Coronary artery (tissue), 2 donors: ENCODE measurements at regions not wholly inside any gene's neighbourhood (a gene's known extent, or its start where the extent isn't known, plus 50 kb on each side); places are given as distances from the start of the nearest gene placed in this dataset.
A peak's percentile ranks its signal among the peaks of the same experiment; 100 is the strongest.
"Not testable (repeated sequence)": the region's sequence is repeated elsewhere in the genome, so short reads cannot be mapped to it uniquely, and the experiment has no call there.

Experiments
- DNase-seq: peaks from one replicate; pipeline ENCODE4 v3.0.0-alpha.2; 2017; ENCODE audit warnings: low spot score
- H3K27ac ChIP-seq, 2 donors: fragments of 200-600 bp; sonication (generic); one replicate each; pipeline ENCODE4 v1.5.1; 2016 to 2019
- H3K4me3 ChIP-seq: fragments of 200-600 bp; sonication (generic); 2 replicates; pipeline ENCODE4 v1.5.1; 2016; ENCODE audit warnings: mild to moderate bottlenecking, moderate library complexity
- TF ChIP-seq, protein P1 (sequence below): fragments of 200-600 bp; sonication (generic); IDR thresholded peaks from one replicate; pipeline ENCODE4 v1.5.1; 2019; ENCODE audit warnings: antibody characterized with exemption

DNA sequence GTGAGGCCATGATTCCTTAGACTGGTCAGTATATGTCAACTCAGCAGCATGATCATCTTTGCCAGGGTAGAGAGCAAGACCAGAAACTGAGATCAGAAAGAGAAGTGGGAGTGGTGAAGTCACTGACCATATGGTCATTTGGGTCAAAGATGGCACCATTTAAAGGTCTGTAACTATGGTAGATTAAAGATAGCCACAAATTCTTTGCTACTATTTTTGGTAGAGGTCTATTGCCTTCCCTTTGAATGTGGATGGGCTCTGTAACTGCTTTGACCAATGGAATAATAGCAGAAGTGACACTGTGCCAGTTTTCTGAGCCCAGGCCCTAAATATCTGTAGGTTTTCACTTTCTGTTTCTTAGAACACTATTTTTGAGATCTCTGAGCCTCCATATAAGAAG, 117.6 kb downstream of the PCSK1 start:
- no peak overlapping the region for H3K27ac ChIP-seq
- DNase-seq = no peak
- no peak overlapping the region for H3K4me3 ChIP-seq
- TF ChIP-seq, protein P1, sequence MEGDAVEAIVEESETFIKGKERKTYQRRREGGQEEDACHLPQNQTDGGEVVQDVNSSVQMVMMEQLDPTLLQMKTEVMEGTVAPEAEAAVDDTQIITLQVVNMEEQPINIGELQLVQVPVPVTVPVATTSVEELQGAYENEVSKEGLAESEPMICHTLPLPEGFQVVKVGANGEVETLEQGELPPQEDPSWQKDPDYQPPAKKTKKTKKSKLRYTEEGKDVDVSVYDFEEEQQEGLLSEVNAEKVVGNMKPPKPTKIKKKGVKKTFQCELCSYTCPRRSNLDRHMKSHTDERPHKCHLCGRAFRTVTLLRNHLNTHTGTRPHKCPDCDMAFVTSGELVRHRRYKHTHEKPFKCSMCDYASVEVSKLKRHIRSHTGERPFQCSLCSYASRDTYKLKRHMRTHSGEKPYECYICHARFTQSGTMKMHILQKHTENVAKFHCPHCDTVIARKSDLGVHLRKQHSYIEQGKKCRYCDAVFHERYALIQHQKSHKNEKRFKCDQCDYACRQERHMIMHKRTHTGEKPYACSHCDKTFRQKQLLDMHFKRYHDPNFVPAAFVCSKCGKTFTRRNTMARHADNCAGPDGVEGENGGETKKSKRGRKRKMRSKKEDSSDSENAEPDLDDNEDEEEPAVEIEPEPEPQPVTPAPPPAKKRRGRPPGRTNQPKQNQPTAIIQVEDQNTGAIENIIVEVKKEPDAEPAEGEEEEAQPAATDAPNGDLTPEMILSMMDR = no peak

GRCh38 chr5:96312383-96312782, 120.7 kb downstream of the PCSK1 start:
- Histone ChIP-seq H3K27ac (no peak overlapping the region), H3K4me3 (no peak overlapping the region)
- DNase-seq = no peak
- TF ChIP-seq, protein P1 = no peak

DNA sequence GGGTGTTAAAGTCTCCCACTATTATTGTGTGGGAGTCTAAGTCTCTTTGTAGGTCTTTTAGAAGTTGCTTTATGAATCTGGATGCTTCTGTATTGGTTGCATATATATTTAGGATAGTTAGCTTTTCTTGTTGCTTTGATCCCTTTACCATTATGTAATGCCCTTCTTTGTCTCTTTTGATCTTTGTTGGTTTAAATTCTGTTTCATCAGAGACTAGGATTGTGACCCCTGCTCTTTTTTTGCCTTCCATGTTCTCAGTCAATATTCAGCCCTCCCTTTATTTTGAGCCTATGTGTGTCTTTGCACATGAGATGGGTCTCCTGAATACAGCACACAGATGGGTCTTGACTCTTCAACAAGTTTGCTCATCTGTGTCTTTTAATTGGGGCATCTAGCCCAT, 126.0 kb downstream of the PCSK1 start:
- DNase-seq, H3K4me3 ChIP-seq, H3K27ac ChIP-seq: not testable (repeated sequence)

DNA sequence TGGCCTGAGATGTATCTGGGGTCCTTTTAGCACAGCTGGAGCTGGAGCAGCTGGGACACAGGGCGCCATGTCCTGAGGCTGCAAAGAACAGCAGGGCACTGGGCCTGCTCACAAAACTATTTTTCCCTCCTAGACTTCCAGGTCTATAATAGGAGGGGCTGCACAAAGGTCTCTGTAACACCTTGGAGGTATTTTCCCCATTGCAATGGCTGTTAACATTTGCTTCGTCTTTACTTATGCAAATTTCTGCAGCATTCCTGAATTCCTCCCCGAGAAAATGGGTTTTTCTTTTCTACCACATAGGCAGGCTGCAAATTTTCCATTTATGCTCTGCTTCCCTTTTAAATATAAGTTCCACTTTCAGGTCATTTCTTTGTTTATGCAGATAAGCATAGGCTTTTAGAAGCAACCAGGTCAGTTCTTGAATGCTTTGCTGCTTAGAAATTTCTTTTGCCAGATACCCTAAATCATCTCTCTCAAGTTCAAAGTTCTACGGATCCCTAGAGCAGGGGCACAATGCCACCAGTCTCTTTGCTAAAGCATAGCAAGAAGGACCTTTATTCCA, 130.8 kb downstream of the PCSK1 start:
- no peak overlapping the region for H3K27ac ChIP-seq
- H3K4me3 ChIP-seq = no peak overlapping the region
- TF ChIP-seq, protein P1 = no peak
- DNase-seq = no peak

- Histone ChIP-seq H3K27ac (no peak overlapping the region), H3K4me3 (no peak overlapping the region)
- no peak for DNase-seq
- TF ChIP-seq, protein P1 = no peak
These were observed 132.1 kb downstream of the PCSK1 start for GRCh38 chr5:96300976-96301375.

- TF ChIP-seq, protein P1 = no peak
- Histone ChIP-seq H3K4me3 (no peak overlapping the region), H3K27ac (peak overlapping the region; percentile 28 to 66)
- no peak for DNase-seq
These were observed 135.2 kb downstream of the PCSK1 start for GRCh38 chr5:96297867-96298266.

DNA sequence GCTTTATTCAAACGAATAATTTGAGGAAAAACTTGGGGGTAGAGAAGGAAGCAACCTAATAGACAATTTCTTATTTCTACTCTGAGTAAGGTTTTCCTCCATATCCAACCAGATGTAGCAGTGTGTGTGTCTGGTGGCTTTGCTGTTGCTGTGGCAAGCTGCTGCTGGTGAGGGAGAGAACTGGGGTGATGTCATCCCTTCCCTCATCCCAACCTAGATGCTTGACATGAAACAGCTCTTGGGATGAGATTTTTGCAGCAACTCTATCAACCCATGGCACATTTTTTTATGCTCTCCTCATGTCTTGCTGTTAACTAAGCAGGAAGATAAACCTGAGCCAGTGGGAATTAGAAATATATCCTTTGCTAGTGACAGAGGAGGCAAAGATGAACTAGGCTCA, 135.8 kb downstream of the PCSK1 start:
- DNase-seq = no peak
- TF ChIP-seq, protein P1 = no peak
- Histone ChIP-seq H3K27ac (peak overlapping the region; percentile 28 to 66), H3K4me3 (no peak overlapping the region)

DNA sequence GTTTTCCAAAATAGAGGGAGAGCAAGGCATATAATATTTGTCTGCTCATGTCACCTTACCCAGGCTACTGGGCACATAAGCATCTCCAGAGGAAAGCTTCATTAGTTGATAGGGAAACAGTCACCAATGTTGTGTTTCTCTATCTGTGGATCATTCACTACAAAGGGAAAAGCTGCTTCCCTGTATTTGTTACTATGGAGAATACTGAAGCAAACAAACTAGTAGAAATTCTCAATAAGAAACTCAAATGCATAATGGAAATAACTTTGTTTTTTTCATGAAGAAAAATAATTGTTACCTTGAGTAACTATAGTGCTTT, 138.2 kb downstream of the PCSK1 start:
- TF ChIP-seq, protein P1 = no peak
- peak overlapping the region; percentile 28 to 32 for H3K27ac ChIP-seq
- no peak overlapping the region for H3K4me3 ChIP-seq
- DNase-seq = no peak
